ENCODE measurements at regions not wholly inside any gene's neighbourhood (a gene's known extent, or its start where the extent isn't known, plus 50 kb on each side); places are given as distances from the start of the nearest gene placed in this dataset.

DNA sequence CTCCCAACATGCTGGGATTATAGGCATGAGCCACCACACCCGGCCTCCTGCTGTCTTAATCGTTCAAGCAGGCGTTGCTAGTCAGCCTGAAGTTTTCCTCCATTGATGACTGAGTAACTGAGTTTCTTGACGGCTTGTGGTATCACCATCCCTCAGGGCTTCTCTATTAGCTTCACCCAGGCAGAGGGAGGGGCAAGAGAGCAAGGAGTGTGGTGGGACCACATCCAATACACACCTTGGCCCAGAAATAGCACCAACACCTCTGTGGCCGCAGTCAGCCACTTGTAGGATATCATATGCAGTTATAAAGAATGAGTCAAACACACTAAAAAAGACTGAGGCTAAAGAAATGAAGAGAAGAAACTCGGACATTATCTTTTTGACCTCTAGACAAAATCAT is 1009.4 kb upstream of the CELF4 start:
- H3K9ac ChIP-seq (ENCODE audit: low read length) = no peak overlapping the region
- no peaks in the 10 kb centered on the region for H3K27me3 ChIP-seq (ENCODE audit: low read length)
- no peaks in the 10 kb centered on the region for H4K20me1 ChIP-seq (ENCODE audit: low read depth, low read length)
- H3K4me2 ChIP-seq (ENCODE audit: low read depth, low read length, poor library complexity, severe bottlenecking) = no peak overlapping the region
- H3K79me2 ChIP-seq (ENCODE audit: insufficient read depth, low read length) = no peaks in the 10 kb centered on the region
- no peak overlapping the region for H3K4me3 ChIP-seq (ENCODE audit: insufficient read depth, low read length, poor library complexity, severe bottlenecking)
- no peaks in the 10 kb centered on the region for H3K9me2 ChIP-seq (replicated peaks; ENCODE audit: insufficient read depth, low read length)
- no peaks in the 10 kb centered on the region for H3F3A ChIP-seq (ENCODE audit: insufficient read depth)
- TF ChIP-seq, protein P1, sequence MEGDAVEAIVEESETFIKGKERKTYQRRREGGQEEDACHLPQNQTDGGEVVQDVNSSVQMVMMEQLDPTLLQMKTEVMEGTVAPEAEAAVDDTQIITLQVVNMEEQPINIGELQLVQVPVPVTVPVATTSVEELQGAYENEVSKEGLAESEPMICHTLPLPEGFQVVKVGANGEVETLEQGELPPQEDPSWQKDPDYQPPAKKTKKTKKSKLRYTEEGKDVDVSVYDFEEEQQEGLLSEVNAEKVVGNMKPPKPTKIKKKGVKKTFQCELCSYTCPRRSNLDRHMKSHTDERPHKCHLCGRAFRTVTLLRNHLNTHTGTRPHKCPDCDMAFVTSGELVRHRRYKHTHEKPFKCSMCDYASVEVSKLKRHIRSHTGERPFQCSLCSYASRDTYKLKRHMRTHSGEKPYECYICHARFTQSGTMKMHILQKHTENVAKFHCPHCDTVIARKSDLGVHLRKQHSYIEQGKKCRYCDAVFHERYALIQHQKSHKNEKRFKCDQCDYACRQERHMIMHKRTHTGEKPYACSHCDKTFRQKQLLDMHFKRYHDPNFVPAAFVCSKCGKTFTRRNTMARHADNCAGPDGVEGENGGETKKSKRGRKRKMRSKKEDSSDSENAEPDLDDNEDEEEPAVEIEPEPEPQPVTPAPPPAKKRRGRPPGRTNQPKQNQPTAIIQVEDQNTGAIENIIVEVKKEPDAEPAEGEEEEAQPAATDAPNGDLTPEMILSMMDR (IDR thresholded peaks at IDR 0.05; ENCODE audit: insufficient read depth, low read length, poor library complexity, severe bottlenecking) = no peak
- TF ChIP-seq EZH2phosphoT487 (conservative IDR thresholded peaks at IDR 0.05; ENCODE audit: low read length) = no peak
- no peak overlapping the region for H2AFZ ChIP-seq (ENCODE audit: low read depth, low read length, severe bottlenecking)
- no peak overlapping the region for H3K27ac ChIP-seq (ENCODE audit: low read depth, low read length)
- no peaks in the 10 kb centered on the region for H3K36me3 ChIP-seq (ENCODE audit: low read length)
- H3K9me3 ChIP-seq (ENCODE audit: insufficient read depth, low read length) = no peaks in the 10 kb centered on the region; the same call in 1 of the 2 replicates

DNA sequence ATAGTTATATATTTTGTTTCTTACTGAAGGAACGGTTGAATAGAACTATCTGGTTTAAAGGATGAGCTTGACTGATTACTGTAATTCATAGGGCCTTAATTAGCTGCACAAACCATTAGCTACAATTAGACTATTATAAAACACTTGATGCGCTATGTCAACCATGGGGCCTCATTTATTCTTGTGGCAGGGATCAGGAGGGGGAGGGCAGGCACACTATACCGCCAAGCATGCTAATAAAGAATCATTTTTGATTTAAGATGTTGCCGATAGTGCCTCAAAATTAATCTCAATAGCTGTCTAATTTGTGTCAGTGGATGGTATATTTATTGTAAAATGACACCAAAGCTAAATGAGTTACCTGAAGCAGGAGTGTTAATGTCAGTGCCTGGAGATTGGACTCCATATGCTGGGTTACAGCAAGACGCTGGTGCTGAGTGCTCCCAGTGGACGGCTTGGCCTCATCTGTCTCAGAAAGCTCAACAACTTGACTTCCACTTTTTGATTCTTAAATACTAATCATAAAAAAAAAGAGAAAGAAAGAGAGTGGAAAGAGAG is 1007.0 kb upstream of the CELF4 start:
- Histone ChIP-seq H2AFZ (ENCODE audit: low read depth, low read length, severe bottlenecking) (no peak overlapping the region), H3K27ac (ENCODE audit: low read depth, low read length) (no peak overlapping the region), H4K20me1 (ENCODE audit: low read depth, low read length) (no peaks in the 10 kb centered on the region), H3K36me3 (ENCODE audit: low read length) (no peaks in the 10 kb centered on the region), H3K27me3 (ENCODE audit: low read length) (no peaks in the 10 kb centered on the region), H3K4me2 (ENCODE audit: low read depth, low read length, poor library complexity, severe bottlenecking) (no peak overlapping the region), H3K4me3 (ENCODE audit: insufficient read depth, low read length, poor library complexity, severe bottlenecking) (no peak overlapping the region), H3F3A (ENCODE audit: insufficient read depth) (no peaks in the 10 kb centered on the region), H3K9me2 (replicated peaks; ENCODE audit: insufficient read depth, low read length) (no peaks in the 10 kb centered on the region), H3K9me3 (ENCODE audit: insufficient read depth, low read length) (no peaks in the 10 kb centered on the region; the same call in 1 of the 2 replicates), H3K9ac (ENCODE audit: low read length) (no peak overlapping the region), H3K79me2 (ENCODE audit: insufficient read depth, low read length) (no peaks in the 10 kb centered on the region)
- TF ChIP-seq EZH2phosphoT487 (conservative IDR thresholded peaks at IDR 0.05; ENCODE audit: low read length) = no peak
- TF ChIP-seq, protein P1 (IDR thresholded peaks at IDR 0.05; ENCODE audit: insufficient read depth, low read length, poor library complexity, severe bottlenecking) = no peak

DNA sequence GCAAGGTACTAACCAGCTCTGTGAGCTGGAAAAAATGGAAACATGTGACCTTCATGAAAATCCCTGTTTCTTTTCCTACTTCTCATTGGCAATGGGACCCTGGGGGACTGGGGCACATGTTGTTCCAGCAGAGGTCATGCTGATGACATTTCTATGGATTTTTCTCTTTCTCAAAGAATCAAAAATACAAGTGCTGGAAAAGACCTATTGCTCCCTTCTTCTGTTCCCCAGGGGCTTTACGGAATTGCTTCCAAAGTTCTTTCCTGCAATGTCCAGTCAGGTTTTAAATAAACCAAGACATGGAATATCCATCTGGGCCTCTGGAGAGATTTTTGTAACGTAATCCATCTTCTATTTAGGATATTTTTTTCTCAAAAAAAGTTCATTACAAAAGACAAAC is 1006.1 kb upstream of the CELF4 start:
- H3K27ac ChIP-seq (ENCODE audit: low read depth, low read length) = no peak overlapping the region
- H3K27me3 ChIP-seq (ENCODE audit: low read length) = no peaks in the 10 kb centered on the region
- no peak overlapping the region for H3K9ac ChIP-seq (ENCODE audit: low read length)
- H3K4me3 ChIP-seq (ENCODE audit: insufficient read depth, low read length, poor library complexity, severe bottlenecking) = no peak overlapping the region
- TF ChIP-seq, protein P1 (IDR thresholded peaks at IDR 0.05; ENCODE audit: insufficient read depth, low read length, poor library complexity, severe bottlenecking) = no peak
- no peak for TF ChIP-seq EZH2phosphoT487 (conservative IDR thresholded peaks at IDR 0.05; ENCODE audit: low read length)
- H3K79me2 ChIP-seq (ENCODE audit: insufficient read depth, low read length) = no peaks in the 10 kb centered on the region
- H4K20me1 ChIP-seq (ENCODE audit: low read depth, low read length) = no peaks in the 10 kb centered on the region
- H3K9me3 ChIP-seq (ENCODE audit: insufficient read depth, low read length) = no peaks in the 10 kb centered on the region; the same call in 1 of the 2 replicates
- H3K9me2 ChIP-seq (replicated peaks; ENCODE audit: insufficient read depth, low read length) = no peaks in the 10 kb centered on the region
- no peak overlapping the region for H3K4me2 ChIP-seq (ENCODE audit: low read depth, low read length, poor library complexity, severe bottlenecking)
- H2AFZ ChIP-seq (ENCODE audit: low read depth, low read length, severe bottlenecking) = no peak overlapping the region
- no peaks in the 10 kb centered on the region for H3F3A ChIP-seq (ENCODE audit: insufficient read depth)
- no peaks in the 10 kb centered on the region for H3K36me3 ChIP-seq (ENCODE audit: low read length)

All from SU-DHL-6 (cell line).